Hypothalamus (tissue), 51 donors: ENCODE measurements at regions not wholly inside any gene's neighbourhood (a gene's known extent, or its start where the extent isn't known, plus 50 kb on each side); places are given as distances from the start of the nearest gene placed in this dataset.
"Not testable (repeated sequence)": the region's sequence is repeated elsewhere in the genome, so short reads cannot be mapped to it uniquely, and the experiment has no call there.

Experiments used
- DNase-seq, 51 donors: peaks; one replicate each; lab custom pipeline; 2025; lab: John Stamatoyannopoulos, UW

DNA sequence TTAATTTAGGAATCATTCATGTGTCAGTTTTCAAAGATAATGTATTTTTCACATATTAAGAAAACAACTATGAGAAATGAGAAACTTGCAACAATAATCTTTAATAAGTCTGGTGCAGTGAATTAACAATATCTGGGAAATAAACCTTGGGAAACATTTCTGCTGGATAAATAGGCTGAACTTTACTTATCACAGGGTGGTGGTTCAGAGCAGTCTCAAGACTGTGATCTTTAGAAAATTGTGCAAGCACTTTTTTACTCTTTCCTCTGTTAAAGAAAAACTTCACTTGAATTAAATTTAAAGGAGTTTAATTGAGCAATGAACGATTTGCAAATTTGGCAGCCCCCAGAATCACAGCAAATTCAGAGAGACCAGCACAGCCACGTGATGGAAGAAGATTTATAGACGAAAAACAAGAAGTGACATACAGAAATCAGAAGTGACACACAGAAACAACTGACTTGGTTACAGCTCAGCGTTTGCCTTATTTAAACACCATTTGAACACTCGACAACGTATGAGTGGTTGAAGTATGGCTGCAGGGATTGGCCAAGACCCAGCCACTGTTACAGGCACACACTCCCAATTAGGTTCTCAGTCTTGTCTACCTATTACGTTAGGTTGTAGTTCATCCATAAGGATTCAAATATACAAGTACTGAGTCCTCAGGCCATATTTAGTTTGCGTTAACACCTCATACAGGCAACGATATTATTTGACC lies 631.9 kb downstream of the SLCO4C1 start:
- DNase-seq: no peak

DNA sequence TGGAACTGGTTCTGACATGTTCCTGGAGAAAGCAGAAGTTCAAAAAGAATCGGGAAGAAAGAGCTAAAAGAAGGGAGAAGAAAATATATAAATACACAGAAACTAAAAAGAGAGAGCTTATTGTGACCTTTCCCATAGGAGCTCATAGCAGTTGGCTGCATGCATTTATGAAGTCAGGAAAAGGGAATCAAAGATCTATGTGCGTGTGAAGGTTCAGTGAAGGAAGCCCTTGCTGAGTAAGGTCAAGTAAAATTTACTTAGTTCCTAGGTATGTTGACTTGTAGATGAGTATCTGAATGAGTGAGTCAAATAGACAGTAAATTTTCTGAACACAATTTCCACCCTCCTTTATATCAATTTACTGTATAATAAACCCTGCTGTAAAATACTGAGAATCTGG lies 632.5 kb downstream of the SLCO4C1 start:
- DNase-seq: no peak

- no peak for DNase-seq
Observed at GRCh38 chr5:101662263-101662662, 633.8 kb downstream of the SLCO4C1 start.

DNA sequence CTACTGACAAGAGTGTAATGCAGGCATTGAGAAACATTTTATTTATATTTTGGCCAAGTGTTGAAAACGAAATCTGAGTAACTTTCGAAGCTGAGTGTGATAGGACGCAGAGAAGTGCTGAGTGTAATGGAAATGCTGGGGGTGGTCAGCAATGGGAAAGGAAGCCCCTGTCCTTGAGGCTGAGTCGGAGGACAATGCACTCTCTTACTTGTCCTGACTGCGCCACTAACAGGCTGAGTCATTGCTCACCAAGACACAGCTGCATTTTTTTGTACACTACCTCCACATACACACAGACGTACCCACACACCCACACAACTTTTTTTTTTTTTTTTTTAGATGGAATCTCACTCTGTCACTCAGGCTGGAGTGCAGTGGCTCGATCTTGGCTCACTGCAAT lies 637.7 kb downstream of the SLCO4C1 start:
- DNase-seq: no peak

DNA sequence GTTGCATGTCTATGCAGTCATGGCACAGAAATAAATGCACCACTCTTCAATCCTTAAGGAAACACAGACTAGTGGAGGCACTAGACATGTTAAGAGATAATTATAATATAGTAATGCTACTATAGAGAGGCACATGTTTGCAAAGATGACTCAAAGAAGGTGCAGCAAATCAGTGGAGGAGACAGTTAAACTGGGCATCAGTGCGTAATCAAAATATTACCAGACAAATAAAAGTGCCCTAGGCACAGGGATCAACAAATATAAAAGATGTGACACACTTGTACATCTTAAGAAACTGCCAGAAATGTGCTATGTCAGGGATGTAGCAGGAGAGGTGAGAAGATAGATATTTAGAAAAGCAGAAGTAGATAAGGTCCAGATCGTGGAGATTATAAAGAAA lies 642.1 kb downstream of the SLCO4C1 start:
- no peak for DNase-seq

DNA sequence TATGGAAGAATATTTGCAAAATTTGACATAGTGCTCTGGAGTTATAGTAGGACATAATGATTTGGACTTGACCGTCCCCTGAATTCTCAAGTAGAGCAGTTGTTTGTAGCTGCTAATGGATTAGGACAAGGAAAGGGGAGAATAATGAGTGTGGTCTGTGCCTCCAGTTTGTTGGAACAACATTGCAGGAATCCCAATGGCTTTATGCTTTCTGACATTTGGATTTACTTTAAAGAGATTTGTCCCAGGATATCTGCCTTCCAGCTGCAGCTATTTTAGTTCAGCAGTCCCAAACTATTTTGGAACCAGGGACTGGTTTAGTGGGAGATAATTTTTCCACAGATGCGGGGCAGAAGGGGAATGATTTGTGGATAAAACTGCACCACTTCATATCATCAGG lies 648.2 kb downstream of the SLCO4C1 start:
- DNase-seq: no peak

DNA sequence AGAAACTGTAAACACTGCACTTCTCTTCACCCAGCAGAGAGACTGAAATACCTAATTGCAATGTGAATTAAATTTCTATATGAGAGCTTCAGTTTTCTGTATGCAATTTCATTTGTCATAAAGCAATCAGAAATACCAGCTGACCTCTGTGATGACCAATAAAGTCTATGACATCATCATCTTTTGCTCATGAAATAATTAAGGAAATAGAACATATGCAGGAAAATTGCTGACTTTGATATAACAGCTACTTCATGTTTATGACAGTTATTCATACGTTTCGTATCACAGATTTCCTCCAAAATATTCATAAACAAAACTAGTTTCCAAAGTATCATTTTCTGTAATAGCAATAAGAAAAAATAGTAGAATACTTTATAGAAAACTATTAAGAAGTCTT lies 652.3 kb downstream of the SLCO4C1 start:
- no peak for DNase-seq

- DNase-seq: no peak
Observed at GRCh38 chr5:101637599-101637998, 658.5 kb downstream of the SLCO4C1 start.

DNA sequence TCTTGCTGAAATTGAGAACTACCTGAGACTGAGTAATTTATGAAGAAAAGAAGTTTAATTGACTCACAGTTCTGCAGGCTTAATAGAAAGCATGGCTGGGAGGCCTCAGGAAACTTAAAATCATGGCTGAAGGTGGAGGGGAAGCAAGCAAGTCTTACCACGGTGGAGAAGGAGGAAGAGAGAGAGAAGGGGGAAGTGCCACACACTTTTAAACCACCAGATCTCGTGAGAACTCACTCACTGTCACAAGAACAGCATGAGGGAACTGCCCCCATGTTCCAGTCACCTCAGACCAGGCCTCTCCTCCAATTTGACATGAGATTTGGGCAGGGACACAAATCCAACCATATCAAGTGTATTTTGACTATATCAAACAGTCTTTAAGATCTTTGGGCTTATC lies 668.3 kb downstream of the SLCO4C1 start:
- DNase-seq: not testable (repeated sequence)

- DNase-seq: no peak
Observed at GRCh38 chr5:101626572-101626971, 669.5 kb downstream of the SLCO4C1 start.

- no peak for DNase-seq
Observed at GRCh38 chr5:101611039-101611438, 685.0 kb downstream of the SLCO4C1 start.

DNA sequence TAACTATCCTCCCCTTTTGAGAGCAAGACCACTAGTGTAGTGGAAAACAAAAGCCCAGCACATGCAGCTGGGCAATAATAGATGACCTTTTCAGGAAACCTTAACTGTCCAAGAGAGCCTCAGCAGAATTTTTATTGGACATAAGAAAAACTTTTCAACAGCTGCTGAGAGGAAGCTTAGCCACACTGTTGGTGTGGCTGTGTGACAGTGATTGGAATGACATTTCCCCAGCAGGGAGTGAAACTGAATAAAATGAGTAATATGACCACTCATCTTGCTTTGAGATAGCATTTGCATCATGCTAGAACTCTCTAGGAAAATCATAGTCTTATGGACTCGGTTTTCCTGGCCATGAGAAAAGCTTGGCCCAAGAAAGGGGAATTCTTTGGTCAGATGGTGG lies 687.8 kb downstream of the SLCO4C1 start:
- DNase-seq: no peak

DNA sequence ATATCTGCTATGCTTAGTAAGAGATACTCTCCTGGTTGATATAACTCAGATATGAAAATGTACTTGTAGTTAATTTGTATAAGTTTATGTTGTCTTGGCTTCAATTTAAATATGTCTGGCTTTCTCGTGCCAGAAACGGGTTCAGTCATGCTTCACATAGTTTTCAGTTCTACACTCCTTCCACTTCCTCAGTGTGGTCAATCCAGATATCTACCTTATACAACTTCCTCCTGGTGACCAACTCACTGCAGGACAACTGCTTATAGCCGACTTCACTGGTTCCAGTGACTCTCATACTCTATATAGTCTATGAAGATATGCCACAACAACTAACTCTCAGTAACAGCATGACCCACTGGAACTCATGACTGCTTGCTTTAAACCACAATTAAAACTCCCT lies 690.4 kb downstream of the SLCO4C1 start:
- DNase-seq: no peak

DNA sequence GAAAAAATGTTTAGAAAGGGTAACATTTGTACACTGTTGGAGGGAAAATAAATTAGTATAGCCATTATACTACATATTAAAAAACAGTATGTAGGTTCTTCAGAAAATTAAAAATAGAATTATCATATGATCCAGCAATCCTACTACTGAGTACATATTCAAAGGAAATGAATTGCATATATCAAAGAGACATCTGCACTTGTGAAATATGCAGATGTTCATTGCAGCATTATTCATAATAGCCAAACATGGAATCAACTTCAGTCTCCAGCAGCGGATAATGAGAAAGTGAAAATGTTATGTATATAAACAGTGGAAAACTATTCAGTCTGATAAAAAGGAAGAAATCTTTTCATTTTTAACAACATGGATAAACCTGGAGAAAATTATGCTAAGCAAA lies 695.5 kb downstream of the SLCO4C1 start:
- no peak for DNase-seq

GRCh38 chr5:101590384-101590783 lies 687.3 kb upstream of the ST8SIA4 start:
- no peak for DNase-seq

- no peak for DNase-seq
Observed at GRCh38 chr5:101585366-101585765, 682.3 kb upstream of the ST8SIA4 start.

DNA sequence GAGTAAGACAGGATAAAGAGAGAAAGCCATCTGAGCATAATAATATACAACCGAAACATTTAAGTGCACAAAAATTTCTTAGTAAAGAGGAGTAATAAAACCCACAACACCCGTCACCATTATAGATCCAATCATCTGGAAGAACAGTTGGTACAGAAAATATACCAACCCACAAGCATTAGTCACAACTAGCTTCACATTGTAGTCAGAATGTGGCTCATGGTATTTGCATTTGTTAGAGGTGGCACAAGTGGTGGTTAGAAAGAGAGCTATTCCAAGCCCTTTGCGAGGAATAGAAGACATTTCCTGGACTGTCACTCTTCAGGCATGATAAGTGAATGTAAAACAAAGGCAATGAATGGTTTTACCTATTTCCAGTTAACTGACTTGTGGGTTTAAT lies 677.5 kb upstream of the ST8SIA4 start:
- no peak for DNase-seq

- DNase-seq: no peak
Observed at GRCh38 chr5:101574017-101574416, 670.9 kb upstream of the ST8SIA4 start.

GRCh38 chr5:101561018-101561417 lies 657.9 kb upstream of the ST8SIA4 start:
- no peak for DNase-seq

DNA sequence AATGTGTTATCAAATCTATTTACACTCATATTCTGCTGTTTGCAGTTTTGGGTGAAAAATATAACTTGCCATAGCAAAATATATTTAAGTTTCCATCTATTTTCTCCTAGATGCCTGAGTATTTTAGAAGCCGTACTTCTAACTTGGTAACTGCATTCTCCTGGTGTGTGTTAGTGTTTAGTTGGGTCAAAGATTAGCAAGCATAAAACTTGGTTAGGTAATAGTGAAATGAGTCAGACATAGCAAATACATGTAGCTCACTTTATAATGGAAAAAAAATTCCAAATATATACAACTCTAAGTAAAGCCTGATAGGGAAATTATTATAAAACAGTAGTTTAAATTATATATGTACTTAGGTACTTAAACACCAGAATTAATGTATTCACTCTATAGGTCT lies 640.7 kb upstream of the ST8SIA4 start:
- no peak for DNase-seq

DNA sequence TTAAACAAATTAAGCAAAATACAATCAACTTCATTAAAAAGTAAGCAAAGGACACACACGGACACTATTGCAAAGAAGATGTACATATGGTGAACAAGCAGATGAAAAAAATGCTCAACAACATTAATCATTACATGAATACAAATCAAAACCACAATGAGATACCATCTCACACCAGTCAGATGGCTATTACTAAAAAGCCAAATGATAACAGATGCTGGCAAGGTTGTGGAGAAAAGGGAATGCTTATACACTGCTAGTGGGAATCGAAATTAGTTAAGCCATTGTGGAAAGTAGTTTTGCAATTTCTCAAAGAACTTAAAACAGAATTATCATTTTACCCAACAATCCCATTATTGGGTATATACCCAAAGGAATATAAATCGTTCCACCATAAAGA lies 636.2 kb upstream of the ST8SIA4 start:
- DNase-seq: no peak

DNA sequence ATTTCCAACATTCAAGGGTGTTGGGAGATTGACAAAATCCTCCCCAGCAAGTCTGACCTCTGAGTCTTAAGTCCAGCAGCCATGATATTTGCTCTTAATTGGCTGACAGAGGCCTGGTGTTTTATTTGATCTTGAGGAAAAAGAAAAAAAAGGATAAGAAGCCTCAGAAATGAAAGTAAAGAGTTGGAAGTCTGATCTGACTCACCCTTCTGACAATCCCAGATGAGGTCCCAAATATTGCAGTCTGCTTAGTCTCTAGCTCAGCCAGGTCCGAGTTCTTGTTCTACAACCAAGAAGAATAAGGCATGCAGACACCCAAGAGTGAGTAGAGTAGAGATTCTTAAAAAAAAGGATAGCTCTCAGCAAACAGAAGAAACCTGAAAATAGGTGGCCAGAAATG lies 632.5 kb upstream of the ST8SIA4 start:
- DNase-seq: no peak

DNA sequence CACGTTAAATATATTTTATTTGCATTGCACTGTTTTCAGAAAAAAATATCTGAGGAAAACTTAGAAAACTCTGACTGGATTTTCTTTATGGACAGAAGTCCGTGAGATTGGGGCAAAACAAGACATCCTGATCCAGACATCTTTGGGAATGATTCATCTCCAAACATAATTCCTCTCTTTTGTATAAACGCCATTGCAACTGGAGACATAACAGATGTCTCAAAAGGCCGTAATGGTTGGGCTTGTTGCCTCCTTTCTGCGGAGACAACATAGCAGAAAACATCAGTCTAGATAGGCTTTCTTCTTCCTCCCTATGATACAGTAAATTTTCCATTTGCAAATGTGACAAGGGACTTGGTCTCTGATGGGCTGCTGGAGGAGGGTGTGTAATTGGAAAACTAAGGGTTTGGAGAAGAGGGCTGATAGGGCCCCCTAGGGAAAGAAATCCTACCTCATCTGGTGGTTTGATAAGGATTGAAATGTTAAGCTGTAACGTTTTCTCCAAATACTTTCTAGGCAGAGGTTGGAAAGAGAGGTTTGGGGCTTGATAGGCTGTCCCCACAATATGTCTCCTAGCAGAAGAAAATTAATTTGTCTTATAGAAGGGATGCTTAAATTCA lies 631.5 kb upstream of the ST8SIA4 start:
- DNase-seq: no peak
